HPDE6-E6E7 (cell line): ENCODE measurements at regions not wholly inside any gene's neighbourhood (a gene's known extent, or its start where the extent isn't known, plus 50 kb on each side); places are given as distances from the start of the nearest gene placed in this dataset.
"Not testable (repeated sequence)": the region's sequence is repeated elsewhere in the genome, so short reads cannot be mapped to it uniquely, and the experiment has no call there.

Source experiments
- DNase-seq: peaks from one replicate; pipeline ENCODE4 v3.0.0; 2011; ENCODE audit warnings: missing footprints; ENCODE audit errors: extremely low spot score

GRCh38 chr6:55058682-55059081 lies 115.6 kb upstream of the HCRTR2 start:
- DNase-seq = no peak

- DNase-seq = no peak
Observed at GRCh38 chr6:55064711-55065420, 109.4 kb upstream of the HCRTR2 start.

GRCh38 chr6:55069132-55069781 lies 105.1 kb upstream of the HCRTR2 start:
- peak; percentile 21 for DNase-seq

GRCh38 chr6:55082021-55082420 lies 92.3 kb upstream of the HCRTR2 start:
- DNase-seq = no peak

GRCh38 chr6:55088011-55088410 lies 86.3 kb upstream of the HCRTR2 start:
- DNase-seq = not testable (repeated sequence)

DNA sequence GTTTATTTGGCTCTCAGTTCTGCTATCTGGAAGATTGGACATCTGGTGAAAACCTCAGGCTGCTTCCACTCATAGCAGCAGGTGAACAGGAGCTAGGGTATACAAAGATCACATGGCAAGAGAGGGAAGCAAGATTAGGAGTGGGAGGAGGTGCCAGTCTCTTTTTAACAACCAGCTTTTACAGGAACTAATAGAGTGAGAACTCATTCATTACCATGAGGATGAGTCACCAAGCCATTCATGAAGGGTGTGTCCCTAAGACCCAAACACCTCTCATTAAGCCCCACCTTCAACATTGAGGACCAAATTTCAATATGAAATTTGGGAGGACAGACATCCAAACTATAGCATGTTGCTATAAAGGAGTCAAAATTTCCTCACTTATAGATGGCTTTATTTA lies 85.4 kb upstream of the HCRTR2 start:
- DNase-seq = no peak

DNA sequence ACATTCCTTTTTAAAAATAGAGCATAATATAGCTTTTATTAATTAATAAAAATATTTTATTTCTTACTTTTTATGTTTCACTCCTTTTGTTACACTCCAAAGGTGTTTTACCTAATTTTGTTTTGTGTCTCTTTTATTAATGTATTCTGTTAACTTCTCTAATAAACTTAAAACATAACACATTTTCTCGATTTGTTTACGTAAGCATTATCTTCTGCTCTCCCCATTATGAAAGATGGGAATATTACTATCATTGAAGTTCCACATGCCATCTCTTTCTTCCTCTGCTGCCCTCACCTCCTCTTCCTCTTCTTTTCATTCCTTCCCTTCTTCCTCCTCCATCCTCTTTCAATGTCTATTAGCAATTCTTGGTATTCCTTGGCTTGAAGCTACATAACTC lies 85.0 kb upstream of the HCRTR2 start:
- DNase-seq = no peak

GRCh38 chr6:55100686-55101085 lies 73.6 kb upstream of the HCRTR2 start:
- DNase-seq = no peak

DNA sequence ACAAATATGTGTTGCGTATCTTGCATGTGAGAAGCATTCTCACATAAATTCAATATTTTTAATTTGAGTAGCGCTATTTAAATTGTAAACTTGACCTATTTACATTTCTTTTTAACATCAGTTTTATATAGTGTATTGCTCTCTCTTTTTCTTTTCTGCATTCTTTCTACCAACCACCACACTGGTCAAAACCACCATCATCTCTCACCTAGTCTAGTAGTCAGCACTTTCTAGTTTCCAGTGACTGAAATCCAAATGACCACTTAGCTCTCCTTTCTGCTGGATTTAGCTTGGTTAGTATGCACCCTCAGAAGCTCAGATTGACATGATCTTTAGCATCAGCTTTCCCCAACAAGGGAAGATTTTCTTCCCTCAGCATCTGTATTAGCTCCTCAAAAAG lies 73.2 kb upstream of the HCRTR2 start:
- no peak for DNase-seq

GRCh38 chr6:55108134-55109130 lies 65.9 kb upstream of the HCRTR2 start:
- DNase-seq = no peak

- no peak for DNase-seq
Observed at GRCh38 chr6:55117267-55117666, 57.0 kb upstream of the HCRTR2 start.

DNA sequence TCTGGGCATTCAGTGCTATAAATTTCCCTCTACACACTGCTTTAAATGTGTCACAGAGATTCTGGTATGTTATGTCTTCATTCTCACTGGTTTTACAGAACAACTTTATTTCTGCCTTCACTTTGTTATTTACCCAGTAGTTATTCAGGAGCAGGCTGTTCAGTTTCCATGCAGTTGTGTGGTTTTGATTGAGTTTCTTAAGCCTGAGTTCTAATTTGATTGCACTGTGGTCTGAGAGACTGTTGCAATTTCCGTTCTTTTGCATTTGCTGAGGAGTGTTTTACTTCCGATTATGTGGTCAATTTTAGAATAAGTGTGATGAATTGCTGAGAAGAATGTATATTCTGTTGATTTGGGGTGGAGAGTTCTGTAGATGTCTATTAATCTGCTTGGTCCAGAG lies 50.1 kb upstream of the HCRTR2 start:
- DNase-seq = not testable (repeated sequence)
